A673 (cell line): ENCODE measurements at regions not wholly inside any gene's neighbourhood (a gene's known extent, or its start where the extent isn't known, plus 50 kb on each side); places are given as distances from the start of the nearest gene placed in this dataset.

ENCODE experiments used
- CTCF ChIP-seq: fragments of 300-800, 200-600 bp; sonication (generic); conservative IDR thresholded peaks from 2 replicates; pipeline ENCODE4 v1.5.1; 2017; ENCODE audit warnings: low read depth, mild to moderate bottlenecking, antibody characterized with exemption, low read length, moderate library complexity, mixed read lengths
- EZH2 ChIP-seq: fragments of 200-600 bp; sonication (generic); IDR thresholded peaks from 2 replicates; pipeline ENCODE4 v1.6.1; 2017; ENCODE audit warnings: borderline replicate concordance, low read depth, mild to moderate bottlenecking, mixed read lengths, antibody characterized with exemption, low read length; ENCODE audit not compliant: poor library complexity, severe bottlenecking

GRCh38 chr5:121024416-121025311 is 560.6 kb downstream of the PRR16 start:
- TF ChIP-seq CTCF (no peak), EZH2 (no peak)
